Skeletal muscle cell (primary cell): ENCODE measurements at regions not wholly inside any gene's neighbourhood (a gene's known extent, or its start where the extent isn't known, plus 50 kb on each side); places are given as distances from the start of the nearest gene placed in this dataset.

Experiments used
- DNase-seq: peaks from one replicate; pipeline ENCODE4 v3.0.0-alpha.2; 2010; ENCODE audit warnings: low read depth
- H3K4me3 ChIP-seq: 2 replicates; pipeline ENCODE4 v1.5.1; 2011; ENCODE audit warnings: low read depth, mild to moderate bottlenecking, control low read depth, low read length, moderate library complexity

GRCh38 chr5:33303579-33304095 lies 137.1 kb upstream of the TARS1 start:
- no peak for DNase-seq
- no peak overlapping the region for H3K4me3 ChIP-seq

- DNase-seq = no peak
- H3K4me3 ChIP-seq = no peak overlapping the region
These were observed 136.2 kb upstream of the TARS1 start for GRCh38 chr5:33304601-33305000.

GRCh38 chr5:33305572-33305971 lies 135.2 kb upstream of the TARS1 start:
- DNase-seq = no peak
- H3K4me3 ChIP-seq = no peak overlapping the region

- DNase-seq = no peak
- no peak overlapping the region for H3K4me3 ChIP-seq
These were observed 134.0 kb upstream of the TARS1 start for GRCh38 chr5:33306758-33307157.

GRCh38 chr5:33308586-33308985 lies 132.2 kb upstream of the TARS1 start:
- H3K4me3 ChIP-seq = no peak overlapping the region

GRCh38 chr5:33309068-33309467 lies 131.7 kb upstream of the TARS1 start:
- DNase-seq = no peak
- no peak overlapping the region for H3K4me3 ChIP-seq

More at GRCh38 chr5:33308586-33308985, 132.2 kb upstream of the TARS1 start:
- no peak for DNase-seq

GRCh38 chr5:33309536-33310345 lies 131.0 kb upstream of the TARS1 start:
- no peak for DNase-seq

GRCh38 chr5:33310451-33310850 lies 130.3 kb upstream of the TARS1 start:
- no peak overlapping the region for H3K4me3 ChIP-seq
- DNase-seq = peak; percentile 78

More at GRCh38 chr5:33309536-33310345, 131.0 kb upstream of the TARS1 start:
- no peak overlapping the region for H3K4me3 ChIP-seq

- peak; percentile 95 for DNase-seq
- H3K4me3 ChIP-seq = no peak overlapping the region
These were observed 128.9 kb upstream of the TARS1 start for GRCh38 chr5:33311893-33312292.

- DNase-seq = peak; percentile 98
- H3K4me3 ChIP-seq = no peak overlapping the region
These were observed 127.9 kb upstream of the TARS1 start for GRCh38 chr5:33312571-33313549.

GRCh38 chr5:33315189-33315588 lies 125.6 kb upstream of the TARS1 start:
- no peak overlapping the region for H3K4me3 ChIP-seq
- DNase-seq = no peak

GRCh38 chr5:33316773-33317172 lies 124.0 kb upstream of the TARS1 start:
- no peak overlapping the region for H3K4me3 ChIP-seq
- DNase-seq = peak; percentile 48

GRCh38 chr5:33317271-33317670 lies 123.5 kb upstream of the TARS1 start:
- no peak overlapping the region for H3K4me3 ChIP-seq
- peak; percentile 81 for DNase-seq

GRCh38 chr5:33319151-33319550 lies 121.6 kb upstream of the TARS1 start:
- DNase-seq = no peak
- no peak overlapping the region for H3K4me3 ChIP-seq

GRCh38 chr5:33319841-33320240 lies 120.9 kb upstream of the TARS1 start:
- peak; percentile 83 for DNase-seq

GRCh38 chr5:33321026-33321425 lies 119.7 kb upstream of the TARS1 start:
- no peak overlapping the region for H3K4me3 ChIP-seq
- DNase-seq = peak; percentile 99

More at GRCh38 chr5:33319841-33320240, 120.9 kb upstream of the TARS1 start:
- H3K4me3 ChIP-seq = no peak overlapping the region

- peak; percentile 81 for DNase-seq
- H3K4me3 ChIP-seq = no peak overlapping the region
These were observed 118.1 kb upstream of the TARS1 start for GRCh38 chr5:33322632-33323031.

- DNase-seq = no peak
- H3K4me3 ChIP-seq = no peak overlapping the region
These were observed 116.0 kb upstream of the TARS1 start for GRCh38 chr5:33324667-33325307.

GRCh38 chr5:33328818-33329217 lies 111.9 kb upstream of the TARS1 start:
- no peak for DNase-seq
- H3K4me3 ChIP-seq = no peak overlapping the region
